Calu3 (cell line): ENCODE measurements at regions not wholly inside any gene's neighbourhood (a gene's known extent, or its start where the extent isn't known, plus 50 kb on each side); places are given as distances from the start of the nearest gene placed in this dataset.

Experiments used
- BruUV-seq: library from RNA; stranded (reverse); fragments of 400-500 nt; replicated peaks from 2 replicates; lab custom pipeline; 2021; lab: Mats Ljungman, UMichigan
- CTCF ChIA-PET: fragments of 300-600 bp; sonication (Branson Sonifier 250); formaldehyde crosslinking; loops from one replicate; lab custom pipeline; 2022; ENCODE audit warnings: antibody characterized with exemption; lab: Charles Lee
- DNase-seq: peaks from one replicate; pipeline ENCODE4 v3.0.0; 2022
- H3K27ac Mint-ChIP-seq: one replicate; pipeline ENCODE4 v1.8.0; 2022; ENCODE audit warnings: mixed read lengths; ENCODE audit not compliant: unreplicated experiment
- H3K27me3 Mint-ChIP-seq: one replicate; pipeline ENCODE4 v1.8.0; 2022; ENCODE audit warnings: mixed read lengths; ENCODE audit not compliant: unreplicated experiment
- H3K36me3 Mint-ChIP-seq: one replicate; pipeline ENCODE4 v1.8.0; 2022; ENCODE audit warnings: mild to moderate bottlenecking, moderate library complexity, mixed read lengths; ENCODE audit not compliant: insufficient read depth, unreplicated experiment
- H3K4me1 Mint-ChIP-seq: one replicate; pipeline ENCODE4 v1.8.0; 2022; ENCODE audit warnings: mild to moderate bottlenecking, low read depth, mixed read lengths; ENCODE audit not compliant: unreplicated experiment
- H3K4me3 Mint-ChIP-seq: one replicate; pipeline ENCODE4 v1.8.0; 2022; ENCODE audit warnings: mild to moderate bottlenecking, low read depth, moderate library complexity, mixed read lengths; ENCODE audit not compliant: unreplicated experiment
- H3K9me3 Mint-ChIP-seq: one replicate; pipeline ENCODE4 v1.8.0; 2022; ENCODE audit warnings: low read depth, mixed read lengths; ENCODE audit not compliant: unreplicated experiment
- intact Hi-C: fragments of 100-400 bp; cut with micrococcal nuclease; formaldehyde crosslinking; loops from one replicate; pipeline ENCODE4 v1.10.0; 2022; ENCODE audit not compliant: unreplicated experiment
- TF ChIP-seq, protein P1 (sequence below): fragments of 200-600 bp; IDR thresholded peaks from one replicate; pipeline ENCODE4 v1.8.0; 2022; ENCODE audit warnings: antibody characterized with exemption; ENCODE audit not compliant: unreplicated experiment

DNA sequence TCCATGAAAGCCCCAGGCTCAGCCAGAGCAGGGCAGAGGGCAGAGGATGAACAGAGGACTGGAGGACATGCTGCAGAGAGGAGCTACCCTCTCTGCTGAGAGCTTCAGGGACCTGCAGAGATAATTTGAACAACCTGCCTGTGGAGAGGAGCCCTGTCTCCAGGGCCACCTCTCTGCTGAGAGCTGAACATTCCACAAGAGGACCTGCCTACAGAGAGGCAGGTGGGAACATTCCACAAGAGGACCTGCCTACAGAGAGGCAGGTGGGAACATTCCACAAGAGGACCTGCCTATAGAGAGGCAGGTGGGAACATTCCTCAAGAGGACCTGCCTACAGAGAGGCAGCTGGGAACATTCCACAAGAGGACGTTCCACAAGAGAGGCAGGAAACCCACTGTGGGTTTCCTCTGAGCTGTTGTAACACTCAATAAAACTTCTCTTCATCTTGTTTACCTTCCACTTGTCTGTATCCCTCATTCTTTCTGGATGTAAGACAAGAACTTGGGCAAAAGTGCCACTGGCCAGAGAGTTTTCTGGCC lies 551.9 kb upstream of the CA10 start:
- no TSS peak for BruUV-seq
- no peaks in the 10 kb centered on the region for H3K4me1 Mint-ChIP-seq
- H3K4me3 Mint-ChIP-seq: no peak overlapping the region
- H3K27me3 Mint-ChIP-seq: no peaks in the 10 kb centered on the region
- peaks cover 2% of the 10 kb centered on the region for H3K9me3 Mint-ChIP-seq
- DNase-seq: no peak
- TF ChIP-seq, protein P1, sequence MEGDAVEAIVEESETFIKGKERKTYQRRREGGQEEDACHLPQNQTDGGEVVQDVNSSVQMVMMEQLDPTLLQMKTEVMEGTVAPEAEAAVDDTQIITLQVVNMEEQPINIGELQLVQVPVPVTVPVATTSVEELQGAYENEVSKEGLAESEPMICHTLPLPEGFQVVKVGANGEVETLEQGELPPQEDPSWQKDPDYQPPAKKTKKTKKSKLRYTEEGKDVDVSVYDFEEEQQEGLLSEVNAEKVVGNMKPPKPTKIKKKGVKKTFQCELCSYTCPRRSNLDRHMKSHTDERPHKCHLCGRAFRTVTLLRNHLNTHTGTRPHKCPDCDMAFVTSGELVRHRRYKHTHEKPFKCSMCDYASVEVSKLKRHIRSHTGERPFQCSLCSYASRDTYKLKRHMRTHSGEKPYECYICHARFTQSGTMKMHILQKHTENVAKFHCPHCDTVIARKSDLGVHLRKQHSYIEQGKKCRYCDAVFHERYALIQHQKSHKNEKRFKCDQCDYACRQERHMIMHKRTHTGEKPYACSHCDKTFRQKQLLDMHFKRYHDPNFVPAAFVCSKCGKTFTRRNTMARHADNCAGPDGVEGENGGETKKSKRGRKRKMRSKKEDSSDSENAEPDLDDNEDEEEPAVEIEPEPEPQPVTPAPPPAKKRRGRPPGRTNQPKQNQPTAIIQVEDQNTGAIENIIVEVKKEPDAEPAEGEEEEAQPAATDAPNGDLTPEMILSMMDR: no peak
- CTCF ChIA-PET: no interaction called here
- no peaks in the 10 kb centered on the region for H3K36me3 Mint-ChIP-seq
- intact Hi-C loops: no loop called here
- H3K27ac Mint-ChIP-seq: no peak overlapping the region

DNA sequence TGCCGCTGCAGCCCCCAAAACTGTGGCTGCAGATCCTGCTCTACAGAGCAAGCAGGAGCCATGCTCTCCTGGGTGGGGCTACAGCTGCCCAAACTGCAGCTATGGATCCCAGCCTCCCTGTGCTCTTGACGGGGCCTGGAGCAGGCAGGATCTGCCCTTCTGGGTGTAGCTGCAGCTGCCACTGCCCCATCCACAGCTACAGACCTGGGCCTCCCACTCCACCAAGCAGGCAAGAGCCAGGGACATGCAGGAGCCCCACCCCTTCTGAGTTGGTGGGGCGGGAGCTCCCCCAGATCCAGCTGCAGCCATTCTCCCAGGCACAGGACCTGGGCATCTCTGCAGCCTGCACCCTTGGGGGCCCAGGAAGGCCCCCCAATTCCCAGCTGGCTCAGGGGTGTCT lies 551.2 kb upstream of the CA10 start:
- Mint-ChIP-seq H3K27me3 (no peaks in the 10 kb centered on the region), H3K36me3 (no peaks in the 10 kb centered on the region), H3K4me3 (no peak overlapping the region), H3K4me1 (no peaks in the 10 kb centered on the region), H3K27ac (no peak overlapping the region), H3K9me3 (peaks cover 2% of the 10 kb centered on the region)
- DNase-seq: no peak
- BruUV-seq: no TSS peak
- TF ChIP-seq, protein P1: no peak
- CTCF ChIA-PET: no interaction called here
- intact Hi-C loops: no loop called here

DNA sequence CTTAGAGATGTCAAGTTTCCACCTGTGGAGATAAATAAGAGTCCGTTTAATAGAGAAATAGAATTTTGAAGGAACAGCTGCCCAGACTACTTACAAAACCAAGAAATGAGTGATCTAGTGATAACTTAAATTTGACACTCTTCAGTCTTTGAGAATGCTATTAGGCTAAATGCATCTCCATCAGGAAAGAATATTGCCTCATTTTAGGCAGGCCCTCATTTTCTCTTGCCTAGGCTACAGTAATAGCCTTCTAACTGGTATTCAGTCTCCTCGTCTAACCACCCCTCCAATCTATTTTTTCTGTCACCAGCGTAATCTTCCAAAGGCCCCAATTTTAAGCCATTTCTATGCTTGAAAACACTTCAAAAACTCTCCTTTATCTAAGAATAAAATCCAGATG lies 537.8 kb upstream of the CA10 start:
- H3K4me1 Mint-ChIP-seq: no peaks in the 10 kb centered on the region
- intact Hi-C loops: no loop called here
- no peak overlapping the region for H3K4me3 Mint-ChIP-seq
- H3K27me3 Mint-ChIP-seq: no peaks in the 10 kb centered on the region
- no peak overlapping the region for H3K27ac Mint-ChIP-seq
- no TSS peak for BruUV-seq
- no peak for DNase-seq
- no peaks in the 10 kb centered on the region for H3K36me3 Mint-ChIP-seq
- TF ChIP-seq, protein P1: no peak
- CTCF ChIA-PET: no interaction called here
- H3K9me3 Mint-ChIP-seq: peaks cover 2% of the 10 kb centered on the region

DNA sequence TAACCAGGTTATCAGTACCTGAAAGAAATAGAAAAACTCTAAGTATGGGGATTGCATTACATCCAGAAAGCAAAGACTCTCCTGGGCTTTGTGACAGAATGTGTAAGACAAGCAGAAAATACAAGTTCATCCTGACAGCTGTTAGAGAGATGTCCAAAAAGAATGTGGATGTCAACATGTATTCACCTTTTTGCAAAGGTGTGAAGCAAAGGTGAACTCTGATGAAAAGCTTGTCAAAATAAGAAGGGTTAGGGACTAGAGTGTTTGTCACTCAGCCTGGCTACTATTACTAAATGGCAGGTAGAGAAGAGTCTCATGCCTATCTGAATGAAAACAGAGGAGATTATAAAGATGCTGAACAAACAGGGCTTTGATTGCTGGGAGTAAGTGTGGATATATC lies 527.6 kb upstream of the CA10 start:
- Mint-ChIP-seq H3K4me1 (no peaks in the 10 kb centered on the region), H3K27me3 (no peaks in the 10 kb centered on the region), H3K4me3 (no peak overlapping the region), H3K9me3 (peaks cover 5% of the 10 kb centered on the region), H3K36me3 (no peaks in the 10 kb centered on the region), H3K27ac (no peak overlapping the region)
- no TSS peak for BruUV-seq
- TF ChIP-seq, protein P1: no peak
- intact Hi-C loops: no loop called here
- CTCF ChIA-PET: no interaction called here
- no peak for DNase-seq
